Endothelial cell of umbilical vein (primary cell): ENCODE measurements at regions not wholly inside any gene's neighbourhood (a gene's known extent, or its start where the extent isn't known, plus 50 kb on each side); places are given as distances from the start of the nearest gene placed in this dataset.

ENCODE experiments used
- BruUV-seq: library from RNA; stranded (reverse); fragments of 400-500 nt; replicated peaks from 2 replicates; lab custom pipeline; 2021; lab: Mats Ljungman, UMichigan
- CTCF ChIA-PET: fragments of 300-600, 350-600 bp; sonication (Branson Sonifier 250); formaldehyde crosslinking; loops from one replicate; lab custom pipeline; 2021; ENCODE audit warnings: antibody characterized with exemption, inconsistent platforms; lab: Charles Lee
- POLR2A ChIA-PET: fragments of 300-600, 350-600 bp; sonication (Branson Sonifier 250); formaldehyde crosslinking; loops from one replicate; lab custom pipeline; 2021; ENCODE audit warnings: antibody characterized with exemption, inconsistent platforms; lab: Charles Lee
- DNase-seq: peaks from one replicate; pipeline ENCODE4 v3.0.0-alpha.2; 2011; ENCODE audit warnings: low read depth, low spot score
- FAIRE-seq: peaks from 2 replicates; lab custom pipeline; 2011; peaks lifted over from hg19 to GRCh38; lab: Jason Lieb, UNC
- H2AFZ ChIP-seq: 2 replicates; pipeline ENCODE4 v1.6.0; 2012; ENCODE audit warnings: low read depth, low read length, control low read depth, inconsistent platforms
- H3K27ac ChIP-seq: 2 replicates; pipeline ENCODE4 v1.5.1; 2011; ENCODE audit warnings: low read depth, mild to moderate bottlenecking, control low read depth, low read length, moderate library complexity; ENCODE audit not compliant: insufficient read depth
- H3K27me3 ChIP-seq, 2 experiments: 2 replicates each; pipeline versions ENCODE4 v1.6.0 to v1.6.1; 2011; ENCODE audit warnings: low read length in 2 of 2, mixed read lengths in 1 of 2; ENCODE audit not compliant: control insufficient read depth in 2 of 2, insufficient read depth in 2 of 2
- H3K36me3 ChIP-seq, 2 experiments: 2 replicates in 1 of 2; 3 replicates in 1 of 2; pipeline ENCODE4 v1.5.1; 2011; ENCODE audit warnings: low read length in 2 of 2, mild to moderate bottlenecking in 1 of 2, moderate library complexity in 1 of 2; ENCODE audit not compliant: control insufficient read depth in 2 of 2, insufficient read depth in 2 of 2; ENCODE audit errors: extremely low read depth in 1 of 2
- H3K4me1 ChIP-seq: 3 replicates; pipeline ENCODE4 v1.5.1; 2011; ENCODE audit warnings: mild to moderate bottlenecking, low read length; ENCODE audit not compliant: control insufficient read depth, insufficient read depth; ENCODE audit errors: extremely low read depth
- H3K4me2 ChIP-seq: 2 replicates; pipeline ENCODE4 v1.6.1; 2011; ENCODE audit warnings: low read length, control low read depth, mixed read lengths; ENCODE audit not compliant: insufficient read depth
- H3K4me3 ChIP-seq, 3 experiments: fragments of 200-600 bp in 1 of 3; sonication (generic), shearing (Covaris generic) in 1 of 3; replicated peaks in 1 of 3; 2 replicates each; pipeline ENCODE4 v1.5.1; 2011 to 2016; ENCODE audit warnings: control low read depth in 3 of 3, low read length in 3 of 3, mild to moderate bottlenecking in 2 of 3, inconsistent platforms in 1 of 3, low read depth in 1 of 3, moderate library complexity in 1 of 3; ENCODE audit not compliant: insufficient read depth in 1 of 3
- H3K79me2 ChIP-seq: 2 replicates; pipeline ENCODE4 v1.6.0; 2012; ENCODE audit warnings: low read length, inconsistent platforms; ENCODE audit not compliant: control insufficient read depth, insufficient read depth
- H3K9ac ChIP-seq: replicated peaks from 2 replicates; pipeline ENCODE3; 2011; ENCODE audit warnings: low read length, control low read depth; ENCODE audit not compliant: insufficient read depth; ENCODE audit errors: extremely low read depth
- H3K9me1 ChIP-seq: replicated peaks from 3 replicates; pipeline ENCODE4 v1.6.0; 2011; ENCODE audit warnings: mild to moderate bottlenecking, low read length; ENCODE audit not compliant: control insufficient read depth, insufficient read depth; ENCODE audit errors: extremely low read depth
- H3K9me3 ChIP-seq: replicated peaks from 2 replicates; pipeline ENCODE4 v1.5.1; 2012; ENCODE audit warnings: low read length, inconsistent platforms; ENCODE audit not compliant: control insufficient read depth, insufficient read depth
- H4K20me1 ChIP-seq: replicated peaks from 2 replicates; pipeline ENCODE3; 2011; ENCODE audit warnings: mild to moderate bottlenecking, low read length; ENCODE audit not compliant: control insufficient read depth, insufficient read depth; ENCODE audit errors: extremely low read depth
- CTCF ChIP-seq, 2 donors: IDR thresholded peaks; 1 replicate in 1 of 2; 2 replicates in 1 of 2; pipeline ENCODE4 v1.5.1; 2011; ENCODE audit warnings: low read length in 2 of 2, mild to moderate bottlenecking in 2 of 2, moderate library complexity in 2 of 2, control low read depth in 1 of 2, inconsistent platforms in 1 of 2, low read depth in 1 of 2; ENCODE audit not compliant: insufficient read depth in 1 of 2; ENCODE audit errors: extremely low read depth in 1 of 2
- EZH2 ChIP-seq: IDR thresholded peaks from 2 replicates; pipeline ENCODE4 v1.6.1; 2012; ENCODE audit warnings: borderline replicate concordance, low read depth, mild to moderate bottlenecking, moderate library complexity, low read length, inconsistent platforms; ENCODE audit not compliant: severe bottlenecking
- FOS ChIP-seq: IDR thresholded peaks from 2 replicates; pipeline ENCODE4 v1.6.1; 2011; ENCODE audit warnings: mild to moderate bottlenecking, low read length, moderate library complexity, borderline replicate concordance; ENCODE audit not compliant: insufficient read depth
- GATA2 ChIP-seq: IDR thresholded peaks from 2 replicates; pipeline ENCODE4 v1.7.0; 2011; ENCODE audit warnings: low read depth, mild to moderate bottlenecking, moderate library complexity, mixed read lengths, low read length; ENCODE audit not compliant: insufficient read length, insufficient read depth
- JUN ChIP-seq: IDR thresholded peaks from 2 replicates; pipeline ENCODE4 v1.6.1; 2011; ENCODE audit warnings: borderline replicate concordance, low read depth; ENCODE audit not compliant: insufficient read length, insufficient read depth
- MAX ChIP-seq: IDR thresholded peaks from 2 replicates; pipeline ENCODE4 v1.6.1; 2011; ENCODE audit not compliant: insufficient read depth, insufficient read length
- MYC ChIP-seq: IDR thresholded peaks from one replicate; pipeline ENCODE4 v1.6.1; 2011; ENCODE audit warnings: mild to moderate bottlenecking, low read depth, low read length
- POLR2A ChIP-seq: IDR thresholded peaks from 2 replicates; pipeline ENCODE4 v1.6.1; 2012; ENCODE audit warnings: low read depth, mild to moderate bottlenecking, control low read depth, low read length
- POLR2AphosphoS5 ChIP-seq: IDR thresholded peaks from 2 replicates; pipeline ENCODE4 v1.6.1; 2012; ENCODE audit warnings: low read depth, mild to moderate bottlenecking, control low read depth, low read length, moderate library complexity; ENCODE audit not compliant: insufficient read depth
- dilution Hi-C: fragments of 300-500 bp; cut with MboI; formaldehyde crosslinking; loops from one replicate; pipeline ENCODE4 v1.15.0; 2019; ENCODE audit warnings: low sequenced_read_pairs; ENCODE audit not compliant: extremely low pct_ligation_motif_present
- intact Hi-C: fragments of 100-400 bp; cut with micrococcal nuclease; formaldehyde crosslinking; loops from one replicate; pipeline ENCODE4 v1.10.0; 2022

GRCh38 chr16:62208934-62209333, 172.7 kb upstream of the CDH8 start:
- Histone ChIP-seq H2AFZ (no peak overlapping the region), H3K4me2 (no peak overlapping the region), H3K9ac (no peak overlapping the region), H3K79me2 (no peaks in the 10 kb centered on the region), H3K36me3 (no peaks in the 10 kb centered on the region), H3K9me3 (no peaks in the 10 kb centered on the region), H3K27me3 (no peaks in the 10 kb centered on the region), H3K4me3 (no peak overlapping the region), H3K27ac (no peak overlapping the region), H3K9me1 (no peaks in the 10 kb centered on the region), H3K4me1 (no peaks in the 10 kb centered on the region), H4K20me1 (no peaks in the 10 kb centered on the region)
- no peak for DNase-seq
- intact Hi-C loops (no loop called here), dilution Hi-C loops (no loop called here)
- FAIRE-seq, result no peak
- TF ChIP-seq FOS, result no peak
- TF ChIP-seq POLR2AphosphoS5, result no peak
- TF ChIP-seq POLR2A, result no peak
- TF ChIP-seq EZH2, result no peak
- no peak for TF ChIP-seq MAX
- TF ChIP-seq CTCF (IDR thresholded peaks at IDR 0.05; ENCODE audit: extremely low read depth in 1 of 2, insufficient read depth in 1 of 2, low read depth in 1 of 2, low read length in 2 of 2), result no peak
- no peak for TF ChIP-seq JUN
- TF ChIP-seq GATA2, result no peak
- no peak for TF ChIP-seq MYC
- POLR2A ChIA-PET, result no interaction called here
- BruUV-seq, result no TSS peak
- CTCF ChIA-PET, result no interaction called here
